K562 (cell line): ENCODE measurements at regions not wholly inside any gene's neighbourhood (a gene's known extent, or its start where the extent isn't known, plus 50 kb on each side); places are given as distances from the start of the nearest gene placed in this dataset.

Experiments used
- ATAC-seq: fragments of 200-7000 bp; cut with Tn5 transposase; 3 replicates; pipeline ENCODE4 v1.9.1; 2020; ENCODE audit warnings: moderate library complexity
- BruUV-seq: library from RNA; stranded (reverse); fragments of 400-500 nt; replicated peaks from 2 replicates; lab custom pipeline; 2021; lab: Mats Ljungman, UMichigan
- CTCF ChIA-PET: fragments of 300-600 bp; formaldehyde crosslinking; extraction: SDS; loops from one replicate; lab custom pipeline; 2021; ENCODE audit warnings: low intra/inter-chr PET ratio; lab: Yijun Ruan, JAX
- POLR2A ChIA-PET: fragments of 300-600, 350-650 bp; sonication (Branson Sonifier 250); formaldehyde crosslinking; extraction: SDS; loops from one replicate; lab custom pipeline; 2021; ENCODE audit warnings: antibody characterized with exemption, inconsistent platforms; lab: Yijun Ruan, JAX
- DNase-seq, 4 experiments: peaks; one replicate each; pipeline versions ENCODE4 v3.0.0 to v3.0.0-alpha.2; 2011 to 2018; ENCODE audit warnings: low spot score in 3 of 4, mixed read lengths in 3 of 4; ENCODE audit errors: extremely low read depth in 1 of 4
- FAIRE-seq: peaks from 2 replicates; lab custom pipeline; 2011; peaks lifted over from hg19 to GRCh38; lab: Jason Lieb, UNC
- H2AFZ ChIP-seq: 2 replicates; pipeline ENCODE4 v1.6.0; 2011; ENCODE audit warnings: low read depth, low read length, control low read depth, inconsistent platforms
- H3K27ac ChIP-seq: fragments of 200-600 bp; 3 replicates; pipeline ENCODE4 v1.8.0; 2011; ENCODE audit warnings: low read depth, mild to moderate bottlenecking, control low read depth, inconsistent platforms, low read length, moderate library complexity, mixed read lengths; ENCODE audit errors: extremely low read depth
- H3K27me3 ChIP-seq, 2 experiments: fragments of 300-600 bp in 1 of 2; 2 replicates in 1 of 2; 3 replicates in 1 of 2; pipeline versions ENCODE4 v1.6.0 to v1.8.0; 2011; ENCODE audit warnings: inconsistent platforms in 2 of 2, low read length in 2 of 2, mild to moderate bottlenecking in 1 of 2, mixed read lengths in 1 of 2, moderate library complexity in 1 of 2; ENCODE audit not compliant: control insufficient read depth in 2 of 2, insufficient read depth in 2 of 2
- H3K36me3 ChIP-seq: fragments of 300-600 bp; 3 replicates; pipeline ENCODE4 v1.8.0; 2011; ENCODE audit warnings: mild to moderate bottlenecking, low read length, inconsistent platforms; ENCODE audit not compliant: control insufficient read depth, insufficient read depth
- H3K4me1 ChIP-seq, 2 experiments: fragments of 200-600 bp in 1 of 2; replicated peaks in 1 of 2; 2 replicates in 1 of 2; 3 replicates in 1 of 2; pipeline versions ENCODE4 v1.5.1 to v1.8.0; 2011; ENCODE audit warnings: inconsistent platforms in 2 of 2, low read length in 2 of 2, mild to moderate bottlenecking in 1 of 2, mixed read lengths in 1 of 2, moderate library complexity in 1 of 2; ENCODE audit not compliant: control insufficient read depth in 2 of 2, insufficient read depth in 2 of 2
- H3K4me2 ChIP-seq: 2 replicates; pipeline ENCODE4 v1.6.1; 2011; ENCODE audit warnings: low read length, control low read depth, inconsistent platforms, mixed read lengths; ENCODE audit not compliant: insufficient read depth
- H3K4me3 ChIP-seq: fragments of 200-600 bp; sonication (generic), shearing (Covaris generic); 2 replicates; pipeline ENCODE4 v1.5.1; 2016; ENCODE audit warnings: control low read depth, inconsistent platforms
- H3K79me2 ChIP-seq: fragments of 200-600 bp; 3 replicates; pipeline ENCODE4 v1.8.0; 2011; ENCODE audit warnings: low read length, inconsistent platforms; ENCODE audit not compliant: control insufficient read depth, insufficient read depth
- H3K9ac ChIP-seq, 2 experiments: 2 replicates each; pipeline versions ENCODE4 v1.6.0 to v1.6.1; 2011; ENCODE audit warnings: low read depth in 2 of 2, low read length in 2 of 2, control low read depth in 1 of 2, inconsistent platforms in 1 of 2, mild to moderate bottlenecking in 1 of 2, mixed read lengths in 1 of 2; ENCODE audit not compliant: insufficient read depth in 1 of 2
- H3K9me1 ChIP-seq: one replicate; pipeline ENCODE4 v1.6.0; 2011; ENCODE audit warnings: inconsistent platforms, mild to moderate bottlenecking, low read length, moderate library complexity; ENCODE audit not compliant: control insufficient read depth, insufficient read depth
- H3K9me3 ChIP-seq: replicated peaks from 2 replicates; pipeline ENCODE4 v1.5.1; 2011; ENCODE audit warnings: low read depth, low read length, inconsistent platforms; ENCODE audit not compliant: control insufficient read depth, insufficient read depth
- H4K20me1 ChIP-seq: replicated peaks from 2 replicates; pipeline ENCODE4 v1.6.1; 2011; ENCODE audit warnings: low read length, inconsistent platforms, mixed read lengths; ENCODE audit not compliant: control insufficient read depth, insufficient read depth
- CREM ChIP-seq: IDR thresholded peaks from 2 replicates; pipeline ENCODE4 v1.6.1; 2014; ENCODE audit warnings: antibody characterized with exemption, low read depth
- CXXC5 ChIP-seq: fragments of 250-450 bp; sonication (Bioruptor Pico); IDR thresholded peaks from 2 replicates; pipeline ENCODE4 v1.8.0; 2022; ENCODE audit warnings: inconsistent platforms, mild to moderate bottlenecking, moderate library complexity
- IRF2 ChIP-seq: sonication (generic); formaldehyde crosslinking; IDR thresholded peaks from 2 replicates; pipeline ENCODE4 v1.8.1; 2022; ENCODE audit warnings: mild to moderate bottlenecking, missing genetic modification reagents
- KLF16 ChIP-seq: IDR thresholded peaks from 2 replicates; pipeline ENCODE4 v1.6.1; 2016; ENCODE audit warnings: antibody characterized with exemption
- MED1 ChIP-seq: sonication (generic); formaldehyde crosslinking; IDR thresholded peaks from 2 replicates; pipeline ENCODE4 v1.8.1; 2023; ENCODE audit warnings: missing genetic modification reagents, borderline replicate concordance
- PCBP2 ChIP-seq: fragments of 200-400 bp; formaldehyde crosslinking; IDR thresholded peaks from 2 replicates; pipeline ENCODE4 v1.6.1; 2018; ENCODE audit warnings: low read length, low read depth, mild to moderate bottlenecking, moderate library complexity; ENCODE audit not compliant: poor library complexity, severe bottlenecking
- SUPT5H ChIP-seq: fragments of 450-650 bp; IDR thresholded peaks from 2 replicates; pipeline ENCODE4 v1.6.1; 2016
- ZBED1 ChIP-seq: IDR thresholded peaks from 2 replicates; pipeline ENCODE4 v1.6.1; 2014
- ZNF507 ChIP-seq: conservative IDR thresholded peaks from 2 replicates; pipeline ENCODE4 v1.6.1; 2017; ENCODE audit warnings: missing genetic modification characterization, missing compliant biosample characterization
- WGBS: fragments of 100-300 bp; shearing (Covaris generic); methylation state at CpG from one replicate; pipeline ENCODE4 v1.1.6; 2016; ENCODE audit warnings: low coverage, mixed read lengths; ENCODE audit not compliant: insufficient coverage; ENCODE audit errors: missing lambda C conversion rate; 5-methylcytosine and 5-hydroxymethylcytosine counted together
- in situ Hi-C: fragments of 300-500 bp; cut with MboI; formaldehyde crosslinking; loops from 4 replicates; pipeline ENCODE4 v1.15.0; 2018; ENCODE audit warnings: inconsistent platforms, mixed read lengths
- intact Hi-C: fragments of 100-400 bp; cut with micrococcal nuclease; formaldehyde crosslinking; loops from 2 replicates; pipeline ENCODE4 v1.14.2; 2022
- TF ChIP-seq, protein P1 (sequence below): conservative IDR thresholded peaks from 2 replicates; pipeline ENCODE4 v1.6.1; 2011; ENCODE audit warnings: low read depth, mild to moderate bottlenecking, low read length; ENCODE audit not compliant: control insufficient read depth
- TF ChIP-seq, protein P2 (sequence below), 2 experiments: fragments of 150-350 bp in 1 of 2; IDR thresholded peaks; 2 replicates each; pipeline ENCODE4 v1.6.1; 2012 to 2016; ENCODE audit warnings: low read depth in 2 of 2, low read length in 2 of 2, mild to moderate bottlenecking in 1 of 2, moderate library complexity in 1 of 2

GRCh38 chr1:30327370-30328099, 395.9 kb downstream of the MATN1 start:
- Histone ChIP-seq H3K9ac (no peak overlapping the region), H3K4me2 (no peak overlapping the region), H3K79me2 (no peaks in the 10 kb centered on the region), H3K36me3 (no peaks in the 10 kb centered on the region), H3K27me3 (peaks cover 0 to 51% of the 10 kb centered on the region in 2 experiments; a peak in 2 of 5 replicates), H3K9me3 (no peaks in the 10 kb centered on the region), H3K9me1 (peaks cover 4% of the 10 kb centered on the region), H3K4me3 (no peak overlapping the region), H4K20me1 (peaks cover 8% of the 10 kb centered on the region; the same call in 1 of the 2 replicates), H2AFZ (no peak overlapping the region), H3K4me1 (no peaks in the 10 kb centered on the region), H3K27ac (no peak overlapping the region)
- FAIRE-seq: no peak
- no peak for TF ChIP-seq ZBED1
- ATAC-seq: no peak
- DNase-seq: no peak
- in situ Hi-C loops: no loop called here
- no TSS peak for BruUV-seq
- intact Hi-C loops: no loop called here
- ChIA-PET POLR2A (interaction anchor here (0.5 to 0.7 kb wide), 2 partner anchors 41 to 248 kb away, joined by 3 read pairs; no protein-coding TSS in a partner anchor), CTCF (no interaction called here)
- WGBS: under 1% methylated on average over 12 of the region's 13 CpGs

DNA sequence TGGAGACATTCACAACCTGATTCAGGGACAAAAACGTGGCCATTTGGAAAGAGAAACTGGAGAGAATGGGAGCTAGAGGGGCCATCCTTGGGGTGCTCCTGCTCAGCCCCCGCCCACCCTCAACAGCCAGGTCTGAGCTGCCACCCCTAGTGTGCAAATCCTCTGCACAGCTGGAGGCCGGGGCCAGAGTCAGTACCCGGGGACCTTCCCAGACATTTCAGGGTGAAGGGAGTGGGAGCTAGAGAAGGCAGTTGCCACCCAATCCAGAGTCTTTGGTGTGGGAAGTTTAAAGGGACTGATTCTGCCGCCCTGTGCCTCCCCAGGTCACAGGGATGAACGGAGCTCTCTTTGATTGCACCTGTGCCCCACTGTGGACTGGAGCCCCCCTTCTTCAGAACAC, 397.4 kb downstream of the MATN1 start:
- H3K79me2 ChIP-seq: no peaks in the 10 kb centered on the region
- H3K9ac ChIP-seq: no peak overlapping the region
- WGBS: 0% methylated on average over 6 of the region's 6 CpGs
- ATAC-seq: no peak
- H3K4me2 ChIP-seq: no peak overlapping the region
- no peak overlapping the region for H2AFZ ChIP-seq
- no peak for DNase-seq
- no peaks in the 10 kb centered on the region for H3K36me3 ChIP-seq
- no peak overlapping the region for H3K4me3 ChIP-seq
- intact Hi-C loops: no loop called here
- H3K9me3 ChIP-seq: no peaks in the 10 kb centered on the region
- ChIA-PET CTCF (no interaction called here), POLR2A (no interaction called here)
- peaks cover 8% of the 10 kb centered on the region; the same call in 1 of the 2 replicates for H4K20me1 ChIP-seq
- H3K4me1 ChIP-seq: no peaks in the 10 kb centered on the region
- in situ Hi-C loops: no loop called here
- BruUV-seq: no TSS peak
- H3K9me1 ChIP-seq: no peaks in the 10 kb centered on the region
- H3K27ac ChIP-seq: no peak overlapping the region
- peaks cover 0 to 40% of the 10 kb centered on the region in 2 experiments; a peak in 2 of 5 replicates for H3K27me3 ChIP-seq
- no peak for FAIRE-seq
- TF ChIP-seq IRF2 (CRISPR knock-in tag): no peak
- no peak for TF ChIP-seq SUPT5H
- no peak for TF ChIP-seq MED1 (CRISPR knock-in tag)
- TF ChIP-seq ZNF507 (tag): no peak
- no peak for TF ChIP-seq CXXC5
- TF ChIP-seq, protein P1, sequence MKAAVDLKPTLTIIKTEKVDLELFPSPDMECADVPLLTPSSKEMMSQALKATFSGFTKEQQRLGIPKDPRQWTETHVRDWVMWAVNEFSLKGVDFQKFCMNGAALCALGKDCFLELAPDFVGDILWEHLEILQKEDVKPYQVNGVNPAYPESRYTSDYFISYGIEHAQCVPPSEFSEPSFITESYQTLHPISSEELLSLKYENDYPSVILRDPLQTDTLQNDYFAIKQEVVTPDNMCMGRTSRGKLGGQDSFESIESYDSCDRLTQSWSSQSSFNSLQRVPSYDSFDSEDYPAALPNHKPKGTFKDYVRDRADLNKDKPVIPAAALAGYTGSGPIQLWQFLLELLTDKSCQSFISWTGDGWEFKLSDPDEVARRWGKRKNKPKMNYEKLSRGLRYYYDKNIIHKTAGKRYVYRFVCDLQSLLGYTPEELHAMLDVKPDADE: no peak
- no peak for TF ChIP-seq CREM
- no peak for TF ChIP-seq KLF16
- TF ChIP-seq, protein P2, sequence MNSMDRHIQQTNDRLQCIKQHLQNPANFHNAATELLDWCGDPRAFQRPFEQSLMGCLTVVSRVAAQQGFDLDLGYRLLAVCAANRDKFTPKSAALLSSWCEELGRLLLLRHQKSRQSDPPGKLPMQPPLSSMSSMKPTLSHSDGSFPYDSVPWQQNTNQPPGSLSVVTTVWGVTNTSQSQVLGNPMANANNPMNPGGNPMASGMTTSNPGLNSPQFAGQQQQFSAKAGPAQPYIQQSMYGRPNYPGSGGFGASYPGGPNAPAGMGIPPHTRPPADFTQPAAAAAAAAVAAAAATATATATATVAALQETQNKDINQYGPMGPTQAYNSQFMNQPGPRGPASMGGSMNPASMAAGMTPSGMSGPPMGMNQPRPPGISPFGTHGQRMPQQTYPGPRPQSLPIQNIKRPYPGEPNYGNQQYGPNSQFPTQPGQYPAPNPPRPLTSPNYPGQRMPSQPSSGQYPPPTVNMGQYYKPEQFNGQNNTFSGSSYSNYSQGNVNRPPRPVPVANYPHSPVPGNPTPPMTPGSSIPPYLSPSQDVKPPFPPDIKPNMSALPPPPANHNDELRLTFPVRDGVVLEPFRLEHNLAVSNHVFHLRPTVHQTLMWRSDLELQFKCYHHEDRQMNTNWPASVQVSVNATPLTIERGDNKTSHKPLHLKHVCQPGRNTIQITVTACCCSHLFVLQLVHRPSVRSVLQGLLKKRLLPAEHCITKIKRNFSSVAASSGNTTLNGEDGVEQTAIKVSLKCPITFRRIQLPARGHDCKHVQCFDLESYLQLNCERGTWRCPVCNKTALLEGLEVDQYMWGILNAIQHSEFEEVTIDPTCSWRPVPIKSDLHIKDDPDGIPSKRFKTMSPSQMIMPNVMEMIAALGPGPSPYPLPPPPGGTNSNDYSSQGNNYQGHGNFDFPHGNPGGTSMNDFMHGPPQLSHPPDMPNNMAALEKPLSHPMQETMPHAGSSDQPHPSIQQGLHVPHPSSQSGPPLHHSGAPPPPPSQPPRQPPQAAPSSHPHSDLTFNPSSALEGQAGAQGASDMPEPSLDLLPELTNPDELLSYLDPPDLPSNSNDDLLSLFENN (IDR thresholded peaks at IDR 0.05; ENCODE audit: low read depth in 2 of 2, low read length in 2 of 2): no peak
- TF ChIP-seq PCBP2: no peak
